ENCODE measurements at regions not wholly inside any gene's neighbourhood (a gene's known extent, or its start where the extent isn't known, plus 50 kb on each side); places are given as distances from the start of the nearest gene placed in this dataset.

- TF ChIP-seq EZH2 (IDR thresholded peaks at IDR 0.05; ENCODE audit: borderline replicate concordance), result no peak
- no peak for TF ChIP-seq EZH2phosphoT487 (IDR thresholded peaks at IDR 0.05; ENCODE audit: low read depth, severe bottlenecking, unreplicated experiment)
- no peak for TF ChIP-seq CTCF (IDR thresholded peaks at IDR 0.05; ENCODE audit: poor library complexity)
- H3K36me3 ChIP-seq (replicated peaks; ENCODE audit: insufficient read depth, low read depth), result no peaks in the 10 kb centered on the region
- no peak overlapping the region for H2AFZ ChIP-seq
- H3K4me2 ChIP-seq, result no peak overlapping the region
- no peak overlapping the region for H3K27ac ChIP-seq
- no peaks in the 10 kb centered on the region for H3K27me3 ChIP-seq
- H3K79me2 ChIP-seq, result no peaks in the 10 kb centered on the region
- H3K4me1 ChIP-seq (ENCODE audit: insufficient read depth), result no peaks in the 10 kb centered on the region
- no peak for DNase-seq (ENCODE audit: low spot score)
- H3K9me3 ChIP-seq (ENCODE audit: low read depth), result no peaks in the 10 kb centered on the region
- H3K4me3 ChIP-seq, result no peak overlapping the region
- H4K20me1 ChIP-seq (ENCODE audit: insufficient read depth, poor library complexity, severe bottlenecking), result no peaks in the 10 kb centered on the region
- 85% methylated on average over 5 of the region's 5 CpGs for WGBS (ENCODE audit: low lambda C conversion rate, missing lambda C conversion rate)
- H3K9me2 ChIP-seq (replicated peaks; ENCODE audit: insufficient read depth), result no peaks in the 10 kb centered on the region
Measured at GRCh38 chr4:130125467-130125866, 1029.5 kb downstream of the C4orf33 start.

GRCh38 chr4:130127297-130127696 is 1031.3 kb downstream of the C4orf33 start:
- H3K4me2 ChIP-seq, result no peak overlapping the region
- no peak overlapping the region for H2AFZ ChIP-seq
- H3K9me2 ChIP-seq (replicated peaks; ENCODE audit: insufficient read depth), result no peaks in the 10 kb centered on the region
- no peak overlapping the region for H3K27ac ChIP-seq
- H3K4me3 ChIP-seq, result no peak overlapping the region
- DNase-seq (ENCODE audit: low spot score), result no peak
- no peaks in the 10 kb centered on the region for H3K79me2 ChIP-seq
- H3K36me3 ChIP-seq (replicated peaks; ENCODE audit: insufficient read depth, low read depth), result no peaks in the 10 kb centered on the region
- TF ChIP-seq EZH2 (IDR thresholded peaks at IDR 0.05; ENCODE audit: borderline replicate concordance), result no peak
- no peak for TF ChIP-seq CTCF (IDR thresholded peaks at IDR 0.05; ENCODE audit: poor library complexity)
- no peak for TF ChIP-seq EZH2phosphoT487 (IDR thresholded peaks at IDR 0.05; ENCODE audit: low read depth, severe bottlenecking, unreplicated experiment)
- no peaks in the 10 kb centered on the region for H4K20me1 ChIP-seq (ENCODE audit: insufficient read depth, poor library complexity, severe bottlenecking)
- H3K27me3 ChIP-seq, result no peaks in the 10 kb centered on the region
- H3K9me3 ChIP-seq (ENCODE audit: low read depth), result no peaks in the 10 kb centered on the region
- no peaks in the 10 kb centered on the region for H3K4me1 ChIP-seq (ENCODE audit: insufficient read depth)

GRCh38 chr4:130131536-130131935 is 1035.6 kb downstream of the C4orf33 start:
- no peak for DNase-seq (ENCODE audit: low spot score)
- H3K27ac ChIP-seq, result no peak overlapping the region
- no peaks in the 10 kb centered on the region for H3K4me1 ChIP-seq (ENCODE audit: insufficient read depth)
- H3K4me2 ChIP-seq, result no peak overlapping the region
- no peaks in the 10 kb centered on the region for H4K20me1 ChIP-seq (ENCODE audit: insufficient read depth, poor library complexity, severe bottlenecking)
- no peaks in the 10 kb centered on the region for H3K27me3 ChIP-seq
- no peak overlapping the region for H2AFZ ChIP-seq
- WGBS (ENCODE audit: low lambda C conversion rate, missing lambda C conversion rate), result 100% methylated on average over 3 of the region's 3 CpGs
- H3K9me2 ChIP-seq (replicated peaks; ENCODE audit: insufficient read depth), result no peaks in the 10 kb centered on the region
- H3K36me3 ChIP-seq (replicated peaks; ENCODE audit: insufficient read depth, low read depth), result no peaks in the 10 kb centered on the region
- H3K4me3 ChIP-seq, result no peak overlapping the region
- no peaks in the 10 kb centered on the region for H3K9me3 ChIP-seq (ENCODE audit: low read depth)
- TF ChIP-seq CTCF (IDR thresholded peaks at IDR 0.05; ENCODE audit: poor library complexity), result no peak
- no peak for TF ChIP-seq EZH2phosphoT487 (IDR thresholded peaks at IDR 0.05; ENCODE audit: low read depth, severe bottlenecking, unreplicated experiment)
- TF ChIP-seq EZH2 (IDR thresholded peaks at IDR 0.05; ENCODE audit: borderline replicate concordance), result no peak
- no peaks in the 10 kb centered on the region for H3K79me2 ChIP-seq

DNA sequence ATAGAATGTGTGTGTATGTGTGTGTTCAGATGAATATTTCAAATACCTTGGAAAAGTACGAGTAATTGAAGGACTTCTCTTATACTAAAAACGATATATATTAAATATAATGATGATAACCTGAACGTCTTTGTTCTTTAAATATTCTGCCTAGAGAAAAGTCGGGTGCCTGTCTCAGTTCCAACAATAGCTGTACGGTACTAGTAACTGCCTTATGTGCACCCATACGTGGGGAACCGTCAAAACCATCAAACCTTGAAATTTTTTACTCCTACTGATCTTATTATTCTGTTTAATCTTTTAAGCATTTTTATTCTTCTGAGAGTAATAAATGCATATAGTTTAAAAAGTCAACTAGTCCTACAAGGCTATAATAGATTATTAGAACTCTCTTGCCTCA is 1045.7 kb downstream of the C4orf33 start:
- Histone ChIP-seq H3K79me2 (no peaks in the 10 kb centered on the region), H3K4me2 (no peak overlapping the region), H2AFZ (no peak overlapping the region), H3K36me3 (replicated peaks; ENCODE audit: insufficient read depth, low read depth) (no peaks in the 10 kb centered on the region), H3K4me1 (ENCODE audit: insufficient read depth) (no peaks in the 10 kb centered on the region), H3K4me3 (no peak overlapping the region), H3K9me2 (replicated peaks; ENCODE audit: insufficient read depth) (no peaks in the 10 kb centered on the region), H3K9me3 (ENCODE audit: low read depth) (no peaks in the 10 kb centered on the region), H4K20me1 (ENCODE audit: insufficient read depth, poor library complexity, severe bottlenecking) (no peaks in the 10 kb centered on the region), H3K27ac (no peak overlapping the region), H3K27me3 (no peaks in the 10 kb centered on the region)
- 78% methylated on average over 7 of the region's 7 CpGs for WGBS (ENCODE audit: low lambda C conversion rate, missing lambda C conversion rate)
- no peak for DNase-seq (ENCODE audit: low spot score)
- TF ChIP-seq CTCF (IDR thresholded peaks at IDR 0.05; ENCODE audit: poor library complexity), result no peak

Measured in hepatocyte (in vitro differentiated cells).